HG02623 (cell line): ENCODE measurements at regions not wholly inside any gene's neighbourhood (a gene's known extent, or its start where the extent isn't known, plus 50 kb on each side); places are given as distances from the start of the nearest gene placed in this dataset.
"Not testable (repeated sequence)": the region's sequence is repeated elsewhere in the genome, so short reads cannot be mapped to it uniquely, and the experiment has no call there.

Experiments used
- ATAC-seq: cut with Tn5 transposase; IDR thresholded peaks from one replicate; pipeline ENCODE4 v1.9.1; 2021; ENCODE audit warnings: moderate library complexity; ENCODE audit not compliant: unreplicated experiment

DNA sequence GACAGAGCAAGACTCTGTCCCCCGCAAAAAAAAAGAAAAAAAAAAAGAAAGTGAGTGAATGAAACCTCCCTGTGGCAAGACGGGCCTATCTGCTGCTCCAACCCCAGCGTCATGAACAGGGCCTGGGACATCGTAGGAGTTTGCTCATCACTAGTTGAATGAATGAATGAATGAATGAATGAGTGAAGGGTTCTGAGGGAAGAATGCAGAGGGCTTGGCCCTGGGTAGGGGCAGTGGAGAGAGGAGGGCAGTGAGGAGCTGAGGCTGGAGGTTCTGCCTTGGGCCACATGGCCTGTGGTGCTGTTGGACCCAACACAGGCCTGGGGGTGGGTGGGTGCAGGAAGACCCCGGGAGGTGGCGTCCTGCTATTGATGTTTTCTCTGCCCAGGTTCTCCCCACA lies 125.5 kb upstream of the CIBAR2 start:
- ATAC-seq, result no peak

DNA sequence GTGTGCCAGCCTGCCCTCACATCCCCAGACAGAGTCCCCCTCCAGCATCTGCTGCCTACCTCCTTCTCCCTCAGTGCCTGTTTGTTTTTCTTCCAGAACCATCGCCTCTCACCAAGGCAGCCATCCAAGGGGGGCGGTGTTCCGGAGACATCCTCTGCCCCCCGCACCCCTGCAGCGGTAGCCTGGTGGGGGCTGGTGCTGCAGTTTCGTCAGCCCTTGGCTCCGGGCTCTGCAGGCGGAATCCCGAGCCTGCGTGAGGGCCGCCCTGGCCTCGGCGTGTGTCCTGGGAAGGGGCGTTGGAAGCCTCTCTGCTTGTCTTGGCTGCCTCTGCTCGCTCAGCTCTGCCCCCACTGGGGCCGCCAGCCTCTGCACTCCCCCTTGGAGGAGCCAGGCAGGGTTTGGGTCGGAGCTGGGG lies 126.0 kb upstream of the CIBAR2 start:
- ATAC-seq, result no peak

DNA sequence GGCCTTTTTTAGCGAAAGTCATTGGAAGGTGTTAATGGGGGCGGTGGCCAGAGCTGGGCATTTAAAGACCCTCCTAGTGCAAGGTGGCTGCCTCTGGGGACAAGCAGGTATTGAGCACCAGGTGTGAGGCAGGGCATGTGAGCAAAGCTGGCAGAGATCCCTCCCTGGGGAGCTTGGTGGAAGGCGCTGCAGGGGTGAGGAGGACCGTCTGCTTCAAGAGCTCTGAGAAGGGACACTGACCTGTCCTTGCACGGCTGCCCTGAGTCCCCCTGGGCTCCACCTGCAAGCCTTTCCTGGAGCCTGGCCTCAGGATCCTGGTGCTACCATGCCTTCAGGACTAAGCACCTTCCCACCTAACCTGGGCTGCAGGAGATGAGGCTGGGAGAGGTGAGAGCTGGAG lies 127.0 kb upstream of the CIBAR2 start:
- no peak for ATAC-seq

DNA sequence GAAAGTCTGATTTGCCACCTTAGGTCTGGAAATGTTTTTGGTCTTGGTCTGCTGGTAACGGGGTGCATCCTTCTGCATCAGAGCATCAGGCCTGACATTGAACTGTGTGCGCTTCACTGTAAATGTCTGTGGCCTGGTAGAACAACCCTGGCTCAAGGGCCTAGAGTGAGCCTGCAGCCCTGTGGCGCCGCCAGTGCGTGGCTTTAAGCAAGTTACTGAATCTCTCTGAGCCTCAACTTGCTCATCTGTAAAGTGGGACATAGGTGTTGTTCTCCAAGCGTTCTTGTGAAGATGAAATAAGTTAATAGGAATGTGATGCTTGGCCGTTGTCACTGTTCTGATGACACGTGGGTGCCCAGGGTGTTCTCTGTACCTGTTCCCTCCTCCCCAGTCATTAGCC lies 127.6 kb upstream of the CIBAR2 start:
- ATAC-seq, result no peak

DNA sequence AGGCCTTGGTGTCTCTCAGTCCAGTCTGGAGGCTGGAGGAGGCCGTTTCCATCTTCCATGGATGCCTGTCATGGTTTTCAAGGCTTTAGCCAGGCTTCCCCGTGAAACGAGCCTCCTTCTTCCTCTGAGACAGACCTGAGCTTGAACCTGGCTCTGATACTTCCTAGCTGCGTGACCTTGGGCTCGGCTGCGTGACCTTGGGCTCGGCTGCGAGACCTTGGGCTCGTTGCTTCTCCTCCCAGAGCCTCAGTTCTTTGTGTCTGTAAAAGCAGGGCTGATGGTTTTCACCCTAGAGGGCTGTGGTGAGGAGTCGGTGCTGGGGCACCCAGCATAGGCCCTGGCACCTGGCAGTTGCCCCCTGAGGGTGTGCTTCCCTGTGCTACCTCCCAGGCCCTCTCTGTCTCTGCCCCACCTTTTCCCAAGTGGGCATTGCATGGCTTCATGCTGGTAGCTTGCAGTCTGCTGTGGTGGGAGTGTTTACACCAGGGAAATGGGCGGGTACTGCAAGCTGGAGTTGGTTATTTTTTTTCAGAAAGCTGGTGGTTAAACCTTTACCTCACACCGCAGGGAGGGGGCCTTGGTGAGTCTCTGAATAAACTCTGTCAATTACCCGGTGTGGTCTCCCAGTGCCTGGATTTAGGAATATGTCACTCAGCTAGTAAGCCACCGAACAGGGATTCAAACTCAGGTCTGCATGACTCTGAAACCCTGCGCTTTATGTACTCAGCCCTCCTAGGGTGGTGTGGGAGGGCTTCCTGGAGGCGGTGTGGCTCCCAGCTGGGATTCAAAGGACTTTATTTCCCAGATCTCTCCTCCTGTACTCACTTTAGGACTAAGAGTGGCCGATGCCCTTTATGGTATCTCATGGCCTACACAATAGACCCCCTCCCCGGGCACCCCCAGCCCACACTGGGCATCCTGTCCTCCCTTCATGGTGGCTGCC lies 129.0 kb upstream of the CIBAR2 start:
- no peak for ATAC-seq

DNA sequence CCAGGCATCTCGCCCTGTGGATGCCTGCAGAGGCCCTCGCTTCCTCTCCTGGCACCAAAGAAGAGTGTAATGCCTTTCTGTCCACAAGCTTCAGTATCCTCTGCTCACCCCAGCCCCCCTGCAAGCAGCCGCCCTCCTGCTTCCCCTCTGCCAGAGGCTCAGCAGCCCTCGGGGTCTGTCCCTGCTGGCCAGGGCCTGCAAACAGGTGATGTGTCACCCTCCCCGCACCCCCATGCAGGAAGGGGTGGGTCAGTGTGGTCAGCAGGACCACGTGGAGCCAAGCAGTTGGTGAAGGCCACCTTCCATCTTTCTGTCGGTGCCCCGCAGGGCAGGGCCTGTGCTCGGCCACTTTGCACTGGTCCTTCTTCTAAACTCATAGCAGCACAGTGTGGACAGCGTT lies 129.9 kb upstream of the CIBAR2 start:
- no peak for ATAC-seq

DNA sequence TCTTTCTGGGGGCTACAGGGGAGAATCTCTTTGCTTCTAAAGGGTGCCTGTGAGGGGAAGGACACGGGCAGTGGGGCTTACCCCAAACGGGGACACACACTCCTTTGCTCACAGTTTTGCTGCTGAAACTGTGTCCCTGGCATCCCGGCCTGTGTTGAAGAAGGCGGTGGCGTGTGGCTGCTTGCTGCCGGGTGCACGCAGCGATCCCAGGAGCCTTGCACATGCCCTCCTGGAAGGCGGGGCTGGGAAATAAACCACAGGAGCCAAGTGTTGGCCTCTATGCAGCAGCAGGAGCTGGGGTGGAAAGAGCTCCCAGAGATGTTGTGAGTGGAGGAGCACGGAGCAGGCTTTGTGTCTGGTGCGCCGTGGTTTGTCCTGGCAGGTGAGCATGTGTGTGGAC lies 131.0 kb upstream of the CIBAR2 start:
- ATAC-seq, result no peak

DNA sequence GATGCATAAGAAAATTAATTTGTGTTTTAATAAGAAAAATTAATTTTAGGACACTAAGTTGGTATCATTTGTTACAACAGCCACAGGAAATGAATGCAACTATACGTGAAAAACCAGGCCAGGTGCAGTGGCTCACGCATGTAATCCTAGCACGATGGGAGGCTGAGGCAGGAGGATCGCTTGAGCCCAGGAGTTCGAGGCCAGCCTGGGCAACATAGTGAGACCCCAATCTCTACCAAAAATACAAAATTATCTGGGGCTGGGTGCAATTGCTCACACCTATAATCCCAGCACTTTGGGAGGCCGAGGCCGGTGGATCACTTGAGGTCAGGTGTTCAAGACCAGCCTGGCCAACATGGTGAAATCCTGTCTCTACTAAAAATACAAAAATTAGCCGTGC lies 132.2 kb upstream of the CIBAR2 start:
- not testable (repeated sequence) for ATAC-seq

DNA sequence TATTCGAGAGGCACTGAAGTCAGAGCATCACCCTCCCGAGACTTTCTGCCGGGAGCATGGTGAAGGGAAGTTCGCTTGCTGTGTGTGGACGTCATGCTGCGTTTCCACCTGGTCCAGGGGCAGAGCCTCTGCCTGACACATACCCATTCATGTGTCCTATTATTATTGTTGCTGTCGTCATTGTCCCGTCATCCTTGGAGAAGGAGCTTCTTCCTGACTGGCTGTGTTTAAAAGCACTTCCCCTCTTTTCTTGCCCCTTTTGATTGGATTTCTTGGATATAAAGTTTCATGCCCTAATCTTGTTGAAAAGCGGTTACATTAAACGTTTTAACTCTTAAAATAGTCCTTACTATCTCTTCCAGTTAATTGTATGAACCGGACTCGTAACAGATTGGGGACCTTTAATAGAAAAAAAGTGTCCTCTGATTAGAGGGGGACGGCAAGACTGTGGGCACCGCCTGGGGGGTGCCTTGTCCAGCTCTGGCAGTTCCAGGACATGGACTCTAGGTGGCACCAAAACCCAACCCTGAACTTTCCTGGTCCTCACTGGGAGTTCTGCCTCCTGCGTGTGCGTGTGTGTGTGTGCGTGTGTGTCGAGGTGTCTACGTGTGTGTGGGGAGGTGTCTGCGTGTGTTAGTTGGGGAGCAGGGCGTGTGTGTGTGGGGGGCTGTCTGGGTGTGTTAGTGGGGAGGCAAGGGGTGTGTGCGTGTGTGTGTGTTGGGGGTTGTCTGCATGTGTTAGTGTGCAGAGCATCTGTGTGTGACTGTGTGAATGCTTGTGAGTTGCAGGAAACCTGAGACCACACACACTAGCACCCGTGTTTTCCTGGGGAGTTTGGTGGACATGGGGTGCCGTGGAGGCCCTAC lies 133.3 kb upstream of the CIBAR2 start:
- ATAC-seq, result no peak

DNA sequence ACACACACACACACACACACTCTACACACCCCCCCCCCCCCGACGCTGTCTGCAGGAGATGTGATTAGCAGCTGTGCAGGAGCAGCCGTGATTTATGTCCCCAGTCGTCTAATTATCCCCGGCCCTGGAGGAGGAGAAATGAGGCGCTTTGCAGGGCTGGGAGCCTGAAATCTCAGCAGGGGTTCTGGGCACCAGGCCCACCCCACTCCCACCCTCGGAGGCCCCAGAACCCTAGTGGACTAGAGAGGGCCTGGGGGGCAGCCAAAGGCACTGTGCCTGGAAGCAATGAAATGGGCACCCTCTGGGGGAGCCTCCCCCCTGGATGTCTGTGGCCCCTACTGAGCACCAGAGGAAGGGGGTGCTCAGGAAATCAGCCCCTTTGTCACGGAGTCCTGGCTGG lies 134.2 kb upstream of the CIBAR2 start:
- ATAC-seq, result no peak

DNA sequence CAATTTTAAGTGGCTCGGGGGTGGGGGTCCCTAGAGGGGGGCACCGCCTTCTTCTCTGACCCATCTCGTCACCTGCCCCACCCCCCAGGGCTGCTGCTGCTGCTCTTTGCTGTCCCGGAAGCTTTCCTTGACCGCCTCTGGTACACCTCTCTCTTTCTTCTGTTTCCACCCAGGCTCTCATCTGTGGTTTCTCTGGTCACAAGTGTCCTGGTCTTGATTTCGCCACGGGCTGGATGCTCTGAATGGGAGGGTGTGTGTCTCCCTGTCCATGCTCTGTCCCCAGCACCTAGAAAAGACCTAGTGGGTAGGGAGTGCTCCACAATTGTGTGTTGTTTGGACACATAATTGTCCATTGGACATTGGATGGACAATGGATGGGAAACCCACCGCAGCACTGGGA lies 134.7 kb upstream of the CIBAR2 start:
- no peak for ATAC-seq

DNA sequence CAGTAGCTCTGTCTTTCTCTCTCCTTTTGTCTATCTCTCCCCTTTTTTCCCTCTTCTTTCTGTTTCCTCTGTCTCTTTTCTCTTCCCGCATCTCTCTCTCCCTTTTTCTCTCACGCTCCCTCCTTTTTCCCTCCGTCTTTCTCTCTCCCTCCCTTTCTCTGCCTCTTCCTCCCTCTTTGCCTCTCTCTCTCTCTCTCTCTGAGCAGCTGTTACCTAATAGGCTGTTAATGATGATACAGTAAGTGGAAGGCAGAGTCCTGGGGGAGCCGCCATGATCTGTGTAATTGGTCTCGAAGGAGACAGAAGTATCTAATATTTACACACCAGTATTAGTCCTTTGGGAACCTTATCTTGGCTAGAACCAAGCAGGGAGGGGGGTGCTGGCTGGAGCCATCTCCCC lies 136.1 kb upstream of the CIBAR2 start:
- ATAC-seq, result no peak

DNA sequence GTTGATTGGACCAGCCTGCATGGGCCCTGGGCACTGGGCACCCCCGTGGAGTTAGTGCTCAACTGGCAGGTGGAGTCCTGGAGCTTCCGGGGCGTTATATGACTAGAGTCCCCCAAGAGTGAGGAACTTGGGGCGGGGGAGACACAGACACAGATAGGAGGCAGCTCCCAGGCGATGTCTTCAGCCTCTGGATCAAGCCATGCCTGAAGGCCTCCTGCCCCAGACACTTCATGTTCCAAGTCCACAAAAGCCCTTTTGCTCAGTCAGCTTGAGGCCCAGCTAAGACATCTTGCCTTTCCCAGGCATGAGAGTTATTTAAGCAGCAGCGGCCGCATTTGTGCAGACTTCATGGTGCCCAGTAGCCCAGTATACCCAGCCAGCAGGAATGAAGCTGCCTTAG lies 136.6 kb upstream of the CIBAR2 start:
- ATAC-seq, result no peak

DNA sequence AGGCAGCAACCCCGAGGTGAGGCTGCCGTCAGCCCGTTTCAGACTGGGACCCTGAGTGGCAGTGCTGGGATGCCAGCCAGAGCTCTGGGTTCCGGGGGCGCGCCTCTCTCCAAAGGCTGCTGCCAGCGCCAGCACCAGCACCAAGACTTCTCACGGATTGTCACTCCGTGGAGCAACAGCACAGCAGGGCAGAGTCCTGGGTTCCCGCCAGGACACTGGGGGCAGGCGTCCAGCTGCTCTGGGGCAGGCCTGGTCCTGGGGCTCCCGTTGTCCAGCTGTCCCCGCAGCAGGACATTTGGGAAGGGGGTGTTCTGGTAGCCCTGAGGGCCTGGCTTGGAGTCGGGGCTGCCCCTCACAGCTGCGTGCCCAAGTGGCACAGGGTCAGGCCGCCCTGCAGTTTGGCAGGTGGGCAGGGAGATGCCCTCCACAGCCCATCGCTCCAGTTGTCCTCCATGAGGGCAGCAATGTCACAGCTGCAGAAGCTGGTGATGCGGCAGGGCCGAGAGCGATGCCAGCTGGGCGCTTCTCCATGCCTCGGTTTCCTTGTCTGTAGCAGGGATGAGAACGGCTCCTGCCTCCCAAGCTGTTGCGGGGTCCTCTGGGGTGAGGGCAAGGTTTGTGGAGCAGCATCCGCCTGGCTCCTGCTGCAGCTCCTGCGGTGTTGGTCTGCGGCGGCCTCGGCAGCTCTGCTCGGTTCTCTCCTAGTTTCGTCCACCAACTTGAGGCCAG lies 137.3 kb upstream of the CIBAR2 start:
- ATAC-seq, result no peak

DNA sequence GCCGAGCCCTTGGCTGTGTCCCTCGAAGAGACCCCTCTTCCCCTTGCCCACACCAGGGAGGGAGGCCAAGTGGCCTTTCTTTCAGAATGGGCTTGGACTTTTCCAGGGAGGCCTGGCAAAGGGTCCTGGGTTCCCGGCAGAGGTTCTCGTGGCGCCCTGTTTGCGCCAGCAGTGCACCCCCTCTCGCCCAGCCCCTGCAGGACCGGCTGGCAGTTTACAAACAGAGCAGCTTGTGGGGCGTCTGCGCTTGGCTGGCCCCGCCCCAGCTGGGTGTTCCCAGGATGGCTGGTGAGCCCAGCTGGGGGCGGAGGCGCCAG lies 137.8 kb upstream of the CIBAR2 start:
- no peak for ATAC-seq

DNA sequence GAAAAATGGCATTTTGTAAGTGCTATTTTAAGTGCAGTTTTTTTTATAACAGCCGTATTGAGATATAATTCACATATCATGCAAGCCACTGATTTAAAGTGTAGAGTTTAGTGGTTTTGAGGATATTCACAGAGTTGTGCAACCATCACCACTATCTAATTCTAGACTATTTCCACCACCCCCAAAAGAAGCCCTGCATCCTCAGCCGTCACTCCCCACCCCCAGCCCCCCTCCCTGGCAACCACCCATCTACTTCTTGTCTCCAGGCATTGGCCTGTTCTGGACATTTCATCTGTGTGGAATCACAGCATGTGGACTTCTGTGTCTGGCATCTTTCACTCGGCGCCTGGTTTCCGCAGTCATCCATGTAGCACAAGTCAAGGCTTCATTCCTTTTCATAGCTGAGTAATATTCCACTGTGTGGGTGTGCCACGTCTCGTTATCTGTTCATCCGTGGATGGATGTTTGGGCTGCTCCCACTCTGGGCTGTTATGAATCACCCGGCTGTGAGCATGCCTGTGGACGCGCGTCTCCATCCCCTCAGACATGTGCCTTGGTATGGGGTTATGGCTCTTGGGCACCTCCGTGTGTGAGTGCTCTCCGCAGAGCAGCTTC lies 138.4 kb upstream of the CIBAR2 start:
- ATAC-seq, result no peak

DNA sequence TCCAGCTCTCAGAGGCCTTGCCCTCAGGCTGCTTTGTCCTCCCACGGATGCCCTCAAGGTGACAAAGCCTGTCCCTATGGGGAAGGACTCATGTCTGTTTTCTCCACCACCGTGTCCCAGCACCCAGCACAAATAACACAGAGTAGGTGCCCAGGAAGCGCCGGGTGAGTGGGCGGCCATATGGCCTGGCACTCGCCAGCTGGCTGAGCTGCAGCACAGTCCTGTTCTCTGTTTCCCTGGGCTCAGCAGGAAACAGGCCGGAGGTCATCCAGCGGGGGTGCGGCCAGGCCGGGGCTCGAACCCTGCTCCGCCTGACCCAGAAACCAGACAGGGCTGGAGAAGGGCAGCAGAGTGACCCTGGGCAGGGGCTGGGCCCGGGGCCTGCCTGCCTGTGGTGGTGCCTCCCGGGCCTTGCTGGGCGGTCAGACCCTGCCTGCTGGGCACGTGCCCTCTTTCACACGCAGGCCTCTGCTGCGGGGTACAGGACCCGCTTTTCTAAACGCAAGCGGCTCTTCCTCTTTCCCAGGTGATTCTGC lies 139.0 kb upstream of the CIBAR2 start:
- ATAC-seq, result no peak

DNA sequence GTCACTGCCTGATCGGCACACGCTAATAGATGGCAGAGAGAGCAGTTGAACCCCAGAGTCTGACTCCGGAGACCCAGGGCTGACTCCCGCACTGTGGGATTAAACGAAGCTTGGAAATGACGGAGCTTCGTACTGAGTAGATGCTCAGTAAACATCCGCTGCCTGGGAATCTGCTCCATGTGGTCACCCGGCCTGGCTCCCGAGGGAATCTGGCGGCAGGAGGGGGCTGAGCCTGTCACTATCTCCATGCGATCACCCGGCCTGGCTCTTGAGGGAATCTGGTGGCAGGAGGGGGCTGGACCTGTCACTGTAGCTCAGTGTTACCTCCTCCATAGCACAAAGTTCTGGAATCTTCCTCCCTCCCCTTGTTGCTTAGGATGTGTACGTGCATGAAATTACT lies 139.7 kb upstream of the CIBAR2 start:
- ATAC-seq, result no peak

DNA sequence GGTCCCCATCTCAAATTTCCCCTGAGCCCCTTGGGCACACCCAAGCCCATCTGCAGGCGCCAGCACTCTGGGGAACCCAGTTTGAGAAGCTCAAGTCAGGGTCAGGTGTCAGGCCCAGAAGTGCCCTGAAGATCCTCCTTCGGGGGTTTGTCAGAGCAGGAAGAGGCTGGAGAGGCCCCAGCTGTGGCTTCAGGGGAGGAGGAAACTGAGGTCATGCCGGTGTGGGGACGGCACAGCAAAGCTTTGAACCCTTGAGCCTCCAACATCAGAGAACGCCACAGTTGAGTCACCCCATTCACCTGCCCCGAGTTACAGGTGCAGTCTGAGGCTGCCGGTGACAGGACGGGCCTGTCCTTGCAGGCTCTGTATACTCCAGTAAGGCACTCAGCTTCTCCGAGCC lies 140.2 kb upstream of the CIBAR2 start:
- no peak for ATAC-seq

DNA sequence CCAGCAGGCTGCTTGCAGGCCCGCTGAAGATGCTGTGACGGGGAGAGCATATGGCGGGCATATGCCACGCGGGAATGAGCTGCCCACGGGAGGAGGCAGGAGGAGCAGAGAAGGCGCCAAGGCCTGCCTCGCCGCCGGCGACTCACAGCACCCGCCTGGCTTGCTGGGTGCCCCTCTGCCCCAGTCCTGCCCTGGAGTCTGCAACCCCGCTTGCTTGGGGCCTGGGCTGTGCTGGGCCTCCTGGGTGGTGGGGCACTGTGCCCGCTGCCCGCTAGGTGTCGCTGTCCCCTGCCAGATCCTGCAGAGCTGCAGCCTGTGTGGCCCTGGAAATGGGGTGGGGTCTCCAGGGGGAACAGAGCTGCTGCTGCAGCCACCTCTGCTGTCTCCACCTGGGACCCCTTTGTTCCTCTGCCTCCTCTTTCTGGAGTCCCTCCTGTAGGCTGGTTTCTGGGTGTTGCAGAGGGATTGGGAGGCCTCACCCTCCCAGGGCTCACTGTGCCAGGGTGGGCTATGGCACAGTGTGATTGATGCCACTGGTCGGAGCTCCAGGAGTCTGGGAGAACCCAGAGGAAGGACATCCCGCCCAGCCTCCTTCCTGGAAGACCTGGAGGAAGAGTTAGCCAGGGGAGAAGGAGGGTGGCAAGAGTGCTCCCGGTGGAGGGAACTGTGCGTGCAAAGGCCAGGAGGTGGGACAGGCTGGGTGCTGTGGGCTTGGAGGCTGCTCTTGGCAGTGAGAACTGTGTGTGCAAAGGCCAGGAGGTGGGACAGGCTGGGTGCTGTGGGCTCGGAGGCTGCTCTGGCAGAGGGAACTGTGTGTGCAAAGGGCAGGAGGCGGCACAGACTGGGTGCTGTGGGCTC lies 141.0 kb upstream of the CIBAR2 start:
- ATAC-seq, result no peak
